LNCaP clone FGC (cell line): ENCODE measurements at regions not wholly inside any gene's neighbourhood (a gene's known extent, or its start where the extent isn't known, plus 50 kb on each side); places are given as distances from the start of the nearest gene placed in this dataset.

Source experiments
- DNase-seq: peaks from one replicate; pipeline ENCODE4 v3.0.0-alpha.2; 2011; ENCODE audit warnings: low read depth
- H3K4me3 ChIP-seq: 2 replicates; pipeline ENCODE4 v1.5.1; 2011; ENCODE audit warnings: mild to moderate bottlenecking, low read depth, low read length, control low read depth
- CTCF ChIP-seq: IDR thresholded peaks from 2 replicates; pipeline ENCODE4 v1.5.1; 2012; ENCODE audit warnings: mild to moderate bottlenecking; ENCODE audit not compliant: control insufficient read depth, insufficient read depth; ENCODE audit errors: extremely low read depth

- no peak for TF ChIP-seq CTCF
Measured at GRCh38 chr5:96084874-96085506, 123.3 kb upstream of the ELL2 start.

GRCh38 chr5:96083361-96083881 is 121.8 kb upstream of the ELL2 start:
- TF ChIP-seq CTCF, result no peak
- DNase-seq, result no peak

More at GRCh38 chr5:96084874-96085506, 123.3 kb upstream of the ELL2 start:
- H3K4me3 ChIP-seq, result no peak overlapping the region
- no peak for DNase-seq

DNA sequence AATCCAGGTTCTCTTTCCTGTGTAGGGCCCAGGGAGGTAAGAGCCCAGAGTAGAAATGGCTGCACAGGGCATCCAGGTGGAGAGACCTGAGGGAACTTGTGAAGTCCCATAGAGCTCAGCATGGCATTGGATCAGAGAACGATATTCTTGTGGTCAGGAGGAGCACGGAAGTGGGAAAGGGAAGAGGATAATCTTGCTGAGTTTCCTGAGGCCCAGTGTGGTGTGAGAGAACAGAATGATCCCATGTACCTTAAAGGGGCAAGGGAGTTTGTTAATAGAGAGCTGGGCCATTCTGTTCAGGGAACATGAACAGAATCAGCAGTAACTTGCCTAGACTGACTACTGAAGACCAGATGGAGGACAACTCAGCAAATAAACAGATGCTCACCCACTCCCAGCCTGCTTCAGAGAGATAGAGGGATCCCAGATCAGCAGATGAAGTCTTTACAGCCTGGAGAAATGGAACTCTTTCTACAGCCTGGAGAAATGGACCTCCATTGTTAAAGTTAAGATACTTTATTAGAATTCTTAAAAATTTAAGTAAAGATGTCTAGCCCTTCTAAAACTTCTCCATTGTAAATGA is 119.7 kb upstream of the ELL2 start:
- TF ChIP-seq CTCF, result no peak
- no peak for DNase-seq

More at GRCh38 chr5:96083361-96083881, 121.8 kb upstream of the ELL2 start:
- H3K4me3 ChIP-seq, result no peak overlapping the region

DNA sequence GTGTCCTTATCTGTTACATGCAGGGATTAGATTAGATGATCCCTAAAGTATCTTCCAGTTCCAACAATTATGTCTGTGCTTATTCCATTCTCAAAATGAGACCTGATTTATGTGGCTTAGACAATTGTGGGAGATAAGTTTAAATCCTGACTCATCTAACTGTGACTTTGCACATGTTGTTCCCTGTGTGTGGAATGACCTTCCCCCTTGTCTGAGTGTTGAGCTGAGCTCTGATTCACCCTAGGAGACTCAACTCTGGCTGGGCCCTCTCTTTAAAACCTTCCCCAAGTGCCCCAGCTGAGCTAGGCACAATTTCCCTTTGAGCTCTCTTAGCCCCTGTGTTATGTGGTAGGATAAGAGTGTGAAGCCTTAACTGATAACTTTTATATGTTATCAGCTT is 118.9 kb upstream of the ELL2 start:
- no peak for TF ChIP-seq CTCF
- DNase-seq, result no peak
- no peak overlapping the region for H3K4me3 ChIP-seq

More for the DNA sequence above, 119.7 kb upstream of the ELL2 start:
- H3K4me3 ChIP-seq, result no peak overlapping the region

- no peak for TF ChIP-seq CTCF
- no peak for DNase-seq
- no peak overlapping the region for H3K4me3 ChIP-seq
Measured at GRCh38 chr5:96079962-96080361, 118.3 kb upstream of the ELL2 start.

DNA sequence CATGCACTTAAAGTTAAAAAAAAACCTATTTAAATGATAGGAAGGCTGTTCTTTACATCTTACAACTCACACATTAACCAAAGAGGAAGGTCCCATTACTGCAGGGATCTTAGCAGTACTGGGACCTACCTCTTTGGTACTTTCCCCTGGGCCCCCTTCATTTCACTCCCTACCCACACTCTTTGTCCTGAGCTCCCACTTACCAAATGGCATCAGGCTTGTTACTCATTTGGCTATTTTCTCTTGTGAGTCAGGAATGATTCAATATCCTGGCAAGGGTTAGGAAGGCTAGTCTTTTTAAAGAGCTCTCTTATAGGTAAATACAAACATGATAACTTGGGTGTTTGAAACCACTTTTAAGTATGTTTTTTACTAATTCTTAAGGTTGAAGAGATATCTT is 117.4 kb upstream of the ELL2 start:
- no peak for DNase-seq
- no peak overlapping the region for H3K4me3 ChIP-seq
- no peak for TF ChIP-seq CTCF
